Cardiac fibroblast (primary cell): ENCODE measurements at regions not wholly inside any gene's neighbourhood (a gene's known extent, or its start where the extent isn't known, plus 50 kb on each side); places are given as distances from the start of the nearest gene placed in this dataset.

Experiments used
- DNase-seq, 2 donors: peaks; one replicate each; pipeline versions ENCODE4 v3.0.0 to v3.0.0-alpha.2; 2010; ENCODE audit warnings: low read depth in 2 of 2
- H3K4me3 ChIP-seq, 2 donors: replicated peaks in 1 of 2; 1 replicate in 1 of 2; 2 replicates in 1 of 2; pipeline ENCODE4 v1.5.1; 2011; ENCODE audit warnings: low read depth in 2 of 2, low read length in 2 of 2, mild to moderate bottlenecking in 2 of 2, moderate library complexity in 1 of 2
- TF ChIP-seq, protein P1 (sequence below): IDR thresholded peaks from one replicate; pipeline ENCODE4 v1.5.1; 2011; ENCODE audit warnings: low read depth, mild to moderate bottlenecking, low read length, inconsistent platforms

DNA sequence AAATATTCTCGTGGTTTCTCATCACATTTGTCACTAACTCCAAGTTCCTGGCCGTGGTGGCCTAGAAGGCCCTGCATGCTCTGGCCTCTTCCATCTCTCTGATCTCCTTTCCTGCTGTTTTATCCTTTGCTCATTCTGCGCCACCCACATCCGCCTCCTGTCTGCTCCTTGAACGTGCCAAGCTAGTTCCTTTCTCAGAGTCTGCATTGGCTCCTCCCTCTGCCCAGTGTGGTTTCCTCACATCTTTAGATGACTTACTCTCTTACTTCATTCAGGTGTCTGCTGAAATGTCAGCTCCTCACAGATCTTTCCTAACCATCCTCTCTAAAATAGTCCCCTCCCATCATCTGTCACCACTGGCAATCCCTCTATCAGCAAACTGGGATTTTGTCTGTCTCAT, 158.6 kb upstream of the RBMS1 start:
- TF ChIP-seq, protein P1, sequence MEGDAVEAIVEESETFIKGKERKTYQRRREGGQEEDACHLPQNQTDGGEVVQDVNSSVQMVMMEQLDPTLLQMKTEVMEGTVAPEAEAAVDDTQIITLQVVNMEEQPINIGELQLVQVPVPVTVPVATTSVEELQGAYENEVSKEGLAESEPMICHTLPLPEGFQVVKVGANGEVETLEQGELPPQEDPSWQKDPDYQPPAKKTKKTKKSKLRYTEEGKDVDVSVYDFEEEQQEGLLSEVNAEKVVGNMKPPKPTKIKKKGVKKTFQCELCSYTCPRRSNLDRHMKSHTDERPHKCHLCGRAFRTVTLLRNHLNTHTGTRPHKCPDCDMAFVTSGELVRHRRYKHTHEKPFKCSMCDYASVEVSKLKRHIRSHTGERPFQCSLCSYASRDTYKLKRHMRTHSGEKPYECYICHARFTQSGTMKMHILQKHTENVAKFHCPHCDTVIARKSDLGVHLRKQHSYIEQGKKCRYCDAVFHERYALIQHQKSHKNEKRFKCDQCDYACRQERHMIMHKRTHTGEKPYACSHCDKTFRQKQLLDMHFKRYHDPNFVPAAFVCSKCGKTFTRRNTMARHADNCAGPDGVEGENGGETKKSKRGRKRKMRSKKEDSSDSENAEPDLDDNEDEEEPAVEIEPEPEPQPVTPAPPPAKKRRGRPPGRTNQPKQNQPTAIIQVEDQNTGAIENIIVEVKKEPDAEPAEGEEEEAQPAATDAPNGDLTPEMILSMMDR = no peak
- peak; percentile 52 to 70 for DNase-seq
- no peak overlapping the region for H3K4me3 ChIP-seq

DNA sequence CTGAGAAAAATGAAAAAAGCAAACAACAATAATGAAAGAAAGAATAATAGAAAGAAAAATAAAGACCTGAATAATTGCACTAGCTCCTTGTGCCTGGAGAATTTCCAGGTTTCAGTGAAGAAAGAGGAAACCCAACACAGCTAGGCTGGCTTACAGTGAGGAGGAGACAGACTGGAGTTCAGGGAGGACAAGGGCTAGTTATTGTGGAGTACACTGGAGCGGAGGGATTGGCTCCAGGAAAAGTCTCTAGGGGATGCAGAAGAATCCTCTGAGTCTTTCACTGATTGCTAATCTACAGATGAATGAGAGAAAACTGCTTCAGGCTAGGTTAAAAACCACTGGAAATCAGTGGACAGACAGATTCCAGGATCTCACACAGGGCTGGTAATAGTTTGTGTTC, 163.6 kb upstream of the RBMS1 start:
- TF ChIP-seq, protein P1 = no peak
- DNase-seq = peak; percentile 38 to 69

DNA sequence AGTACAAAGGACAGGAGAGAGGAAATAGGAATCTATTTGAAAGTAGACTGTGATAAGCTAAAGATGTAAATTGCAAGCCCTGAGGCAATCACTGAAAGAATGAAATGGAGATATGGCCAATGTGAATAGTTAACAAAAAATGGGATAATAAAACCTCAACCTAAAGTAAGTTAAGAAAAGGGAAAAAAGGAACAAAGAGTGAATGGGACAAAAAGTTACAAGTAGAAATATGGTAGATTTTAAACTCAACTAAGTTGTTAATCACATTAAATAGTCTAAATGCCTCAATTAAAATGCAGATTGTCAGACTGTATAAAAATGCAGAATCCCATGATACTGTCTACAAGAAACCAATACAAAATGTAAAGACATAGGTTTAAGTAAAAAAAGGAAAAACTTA, 165.2 kb upstream of the RBMS1 start:
- H3K4me3 ChIP-seq = no peak overlapping the region
- TF ChIP-seq, protein P1 = no peak
- DNase-seq = no peak

More for the DNA sequence above, 163.6 kb upstream of the RBMS1 start:
- H3K4me3 ChIP-seq = no peak overlapping the region

DNA sequence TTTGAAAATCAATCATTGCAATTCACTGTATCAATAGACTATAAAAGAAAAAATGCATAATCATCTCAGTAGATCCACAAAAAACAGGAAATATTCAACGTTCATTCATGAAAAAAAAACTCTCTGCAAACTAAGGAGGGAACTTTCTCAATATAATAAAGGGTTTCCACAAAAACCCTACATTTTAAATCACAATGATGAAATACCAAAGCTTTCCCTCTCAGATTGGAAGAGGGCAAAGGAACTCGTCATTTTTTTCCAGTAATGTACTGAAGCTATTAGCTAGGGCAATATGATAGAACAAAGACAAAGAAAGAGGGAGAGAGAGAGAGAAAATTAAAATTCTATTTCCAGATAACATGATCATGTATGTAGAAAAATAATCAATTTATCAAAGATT, 167.1 kb upstream of the RBMS1 start:
- no peak for DNase-seq
- TF ChIP-seq, protein P1 = no peak
- no peak overlapping the region for H3K4me3 ChIP-seq

DNA sequence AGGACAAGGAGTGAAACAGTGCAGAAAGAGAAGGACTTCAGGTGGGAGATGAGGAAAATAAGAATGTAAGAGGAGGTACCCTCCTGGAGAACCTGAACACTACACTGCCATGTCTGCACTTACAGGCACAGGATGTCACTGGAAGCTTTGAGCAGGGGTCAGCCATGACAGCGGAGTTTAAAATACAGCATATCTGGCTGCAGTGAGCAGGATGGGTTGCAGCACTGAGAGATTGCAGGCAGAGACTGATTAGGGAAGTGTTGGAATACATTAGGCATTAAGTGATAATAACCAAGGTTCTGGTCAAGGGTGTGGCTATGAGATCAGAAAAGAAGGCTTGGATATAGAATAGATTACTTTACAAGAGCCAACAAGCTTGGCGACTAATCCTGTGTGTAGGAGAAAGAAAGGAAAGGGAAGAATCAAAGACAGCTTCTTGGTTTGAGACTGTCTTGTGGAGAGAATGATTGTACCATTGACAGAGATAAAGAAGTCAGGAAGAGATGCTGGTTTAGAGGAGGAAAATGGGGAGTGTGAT, 171.1 kb upstream of the RBMS1 start:
- no peak overlapping the region for H3K4me3 ChIP-seq
- DNase-seq = peak in 1 of 2 donors; percentile 2
- TF ChIP-seq, protein P1 = no peak

DNA sequence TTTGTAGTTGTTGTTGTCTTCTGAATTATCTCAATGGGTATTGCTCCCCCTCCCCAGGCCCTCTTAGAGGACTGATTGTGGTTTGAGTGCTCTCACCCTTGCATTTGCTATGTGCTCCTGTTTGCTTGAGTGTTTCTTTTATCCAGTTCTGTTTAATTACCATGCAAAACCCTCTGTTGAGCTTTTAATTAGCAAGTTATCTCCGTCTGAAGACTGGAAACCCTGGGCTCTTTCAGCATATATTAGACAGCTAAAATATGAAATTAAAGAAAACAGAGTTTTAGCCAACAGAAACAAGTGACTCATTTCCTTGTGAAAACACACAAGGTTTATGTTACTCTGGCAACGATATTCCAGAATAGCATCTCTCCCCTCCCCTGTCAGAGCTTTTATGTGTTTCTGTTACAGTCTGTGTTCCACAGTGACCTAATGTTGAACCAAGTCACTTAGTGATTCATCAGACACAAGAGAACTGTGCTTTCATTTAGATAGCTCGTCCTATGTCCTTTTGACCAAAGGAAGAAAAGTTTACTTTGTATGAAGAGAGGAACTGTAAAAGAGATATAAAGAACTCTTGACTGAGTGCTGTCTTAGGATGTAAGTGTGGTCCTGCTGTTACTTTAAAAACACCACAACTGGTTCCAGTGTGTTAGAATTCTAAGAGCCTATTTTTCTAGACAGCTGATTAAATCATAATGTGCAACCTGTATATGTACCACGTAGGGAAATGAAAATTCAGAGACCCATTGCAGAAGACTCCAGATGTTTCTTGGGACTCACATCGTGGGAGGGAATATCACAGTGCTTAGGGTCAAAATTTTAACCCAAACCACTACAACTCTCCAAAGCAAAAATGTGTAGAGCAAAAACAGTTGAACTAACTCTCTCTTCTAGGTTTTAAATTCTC, 172.8 kb upstream of the RBMS1 start:
- DNase-seq = peak; percentile 98 to 99

More for the DNA sequence above, 172.8 kb upstream of the RBMS1 start:
- TF ChIP-seq, protein P1 = no peak
- peak overlapping the region in 1 of 2 donors; percentile 29 for H3K4me3 ChIP-seq
